ENCODE measurements at regions not wholly inside any gene's neighbourhood (a gene's known extent, or its start where the extent isn't known, plus 50 kb on each side); places are given as distances from the start of the nearest gene placed in this dataset.

GRCh38 chr16:76787394-76787793 is 403.6 kb upstream of the MON1B start:
- no peak overlapping the region for H3K27ac ChIP-seq
- no peak overlapping the region for H3K9ac ChIP-seq
- H2AFZ ChIP-seq (ENCODE audit: low read depth): no peak overlapping the region
- H3K4me1 ChIP-seq (ENCODE audit: low read depth, poor library complexity, severe bottlenecking): no peaks in the 10 kb centered on the region
- H3K27me3 ChIP-seq (ENCODE audit: insufficient read depth, low read depth): no peaks in the 10 kb centered on the region
- no peaks in the 10 kb centered on the region for H3K36me3 ChIP-seq (ENCODE audit: insufficient read depth)
- H3K4me2 ChIP-seq: no peak overlapping the region
- TF ChIP-seq, protein P1, sequence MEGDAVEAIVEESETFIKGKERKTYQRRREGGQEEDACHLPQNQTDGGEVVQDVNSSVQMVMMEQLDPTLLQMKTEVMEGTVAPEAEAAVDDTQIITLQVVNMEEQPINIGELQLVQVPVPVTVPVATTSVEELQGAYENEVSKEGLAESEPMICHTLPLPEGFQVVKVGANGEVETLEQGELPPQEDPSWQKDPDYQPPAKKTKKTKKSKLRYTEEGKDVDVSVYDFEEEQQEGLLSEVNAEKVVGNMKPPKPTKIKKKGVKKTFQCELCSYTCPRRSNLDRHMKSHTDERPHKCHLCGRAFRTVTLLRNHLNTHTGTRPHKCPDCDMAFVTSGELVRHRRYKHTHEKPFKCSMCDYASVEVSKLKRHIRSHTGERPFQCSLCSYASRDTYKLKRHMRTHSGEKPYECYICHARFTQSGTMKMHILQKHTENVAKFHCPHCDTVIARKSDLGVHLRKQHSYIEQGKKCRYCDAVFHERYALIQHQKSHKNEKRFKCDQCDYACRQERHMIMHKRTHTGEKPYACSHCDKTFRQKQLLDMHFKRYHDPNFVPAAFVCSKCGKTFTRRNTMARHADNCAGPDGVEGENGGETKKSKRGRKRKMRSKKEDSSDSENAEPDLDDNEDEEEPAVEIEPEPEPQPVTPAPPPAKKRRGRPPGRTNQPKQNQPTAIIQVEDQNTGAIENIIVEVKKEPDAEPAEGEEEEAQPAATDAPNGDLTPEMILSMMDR (conservative IDR thresholded peaks at IDR 0.05; ENCODE audit: low read depth, low read length): no peak
- no peak overlapping the region for H3K4me3 ChIP-seq (IDR thresholded peaks at IDR 0.05; ENCODE audit: insufficient read depth, low read depth, low read length)
- H4K20me1 ChIP-seq (ENCODE audit: insufficient read depth): no peaks in the 10 kb centered on the region
- no peaks in the 10 kb centered on the region for H3K79me2 ChIP-seq (ENCODE audit: insufficient read depth, low read depth)

GRCh38 chr16:76791151-76791550 is 399.8 kb upstream of the MON1B start:
- Histone ChIP-seq H3K79me2 (ENCODE audit: insufficient read depth, low read depth) (no peaks in the 10 kb centered on the region), H3K36me3 (ENCODE audit: insufficient read depth) (no peaks in the 10 kb centered on the region), H3K4me2 (no peak overlapping the region), H2AFZ (ENCODE audit: low read depth) (no peak overlapping the region), H3K27ac (no peak overlapping the region), H4K20me1 (ENCODE audit: insufficient read depth) (no peaks in the 10 kb centered on the region), H3K27me3 (ENCODE audit: insufficient read depth, low read depth) (no peaks in the 10 kb centered on the region), H3K4me1 (ENCODE audit: low read depth, poor library complexity, severe bottlenecking) (no peaks in the 10 kb centered on the region), H3K9ac (no peak overlapping the region), H3K4me3 (IDR thresholded peaks at IDR 0.05; ENCODE audit: insufficient read depth, low read depth, low read length) (no peak overlapping the region)
- TF ChIP-seq, protein P1 (conservative IDR thresholded peaks at IDR 0.05; ENCODE audit: low read depth, low read length): no peak

- Histone ChIP-seq H3K4me1 (ENCODE audit: low read depth, poor library complexity, severe bottlenecking) (no peaks in the 10 kb centered on the region), H3K4me2 (no peak overlapping the region), H3K36me3 (ENCODE audit: insufficient read depth) (no peaks in the 10 kb centered on the region), H3K4me3 (IDR thresholded peaks at IDR 0.05; ENCODE audit: insufficient read depth, low read depth, low read length) (no peak overlapping the region), H3K27me3 (ENCODE audit: insufficient read depth, low read depth) (no peaks in the 10 kb centered on the region), H3K27ac (no peak overlapping the region), H4K20me1 (ENCODE audit: insufficient read depth) (no peaks in the 10 kb centered on the region), H3K9ac (no peak overlapping the region), H3K79me2 (ENCODE audit: insufficient read depth, low read depth) (no peaks in the 10 kb centered on the region), H2AFZ (ENCODE audit: low read depth) (no peak overlapping the region)
- TF ChIP-seq, protein P1 (conservative IDR thresholded peaks at IDR 0.05; ENCODE audit: low read depth, low read length): no peak
Measured at GRCh38 chr16:76796416-76796815, 394.6 kb upstream of the MON1B start.

GRCh38 chr16:76796978-76797377 is 394.0 kb upstream of the MON1B start:
- no peaks in the 10 kb centered on the region for H4K20me1 ChIP-seq (ENCODE audit: insufficient read depth)
- H3K27me3 ChIP-seq (ENCODE audit: insufficient read depth, low read depth): no peaks in the 10 kb centered on the region
- no peak overlapping the region for H3K27ac ChIP-seq
- no peak overlapping the region for H3K4me3 ChIP-seq (IDR thresholded peaks at IDR 0.05; ENCODE audit: insufficient read depth, low read depth, low read length)
- no peaks in the 10 kb centered on the region for H3K79me2 ChIP-seq (ENCODE audit: insufficient read depth, low read depth)
- H3K36me3 ChIP-seq (ENCODE audit: insufficient read depth): no peaks in the 10 kb centered on the region
- H3K4me1 ChIP-seq (ENCODE audit: low read depth, poor library complexity, severe bottlenecking): no peaks in the 10 kb centered on the region
- no peak overlapping the region for H3K9ac ChIP-seq
- TF ChIP-seq, protein P1 (conservative IDR thresholded peaks at IDR 0.05; ENCODE audit: low read depth, low read length): no peak
- no peak overlapping the region for H3K4me2 ChIP-seq
- H2AFZ ChIP-seq (ENCODE audit: low read depth): no peak overlapping the region

Data from KMS-11 (cell line).